Gastrocnemius medialis (tissue), 4 donors: ENCODE measurements at regions not wholly inside any gene's neighbourhood (a gene's known extent, or its start where the extent isn't known, plus 50 kb on each side); places are given as distances from the start of the nearest gene placed in this dataset.

Experiments
- ATAC-seq, 2 donors: fragments of 150-250 bp; one replicate each; pipeline ENCODE4 v1.9.1; 2016
- DNase-seq, 2 donors: peaks; one replicate each; pipeline ENCODE4 v3.0.0-alpha.2; 2019
- H3K27ac ChIP-seq, 4 donors: fragments of 200-600 bp; sonication (generic); 1 replicate in 1 of 4; 2 replicates in 3 of 4; pipeline ENCODE4 v1.5.1; 2016 to 2018; ENCODE audit warnings: mild to moderate bottlenecking in 2 of 4, moderate library complexity in 1 of 4
- H3K27me3 ChIP-seq, 3 donors: fragments of 200-600 bp; sonication (generic) in 2 of 3; 1 replicate in 1 of 3; 2 replicates in 2 of 3; pipeline versions ENCODE4 v1.5.1 to v1.6.0; 2016 to 2019; ENCODE audit warnings: mild to moderate bottlenecking in 1 of 3, moderate library complexity in 1 of 3
- H3K36me3 ChIP-seq, 2 donors: fragments of 200-600 bp; sonication (generic) in 1 of 2; one replicate each; pipeline ENCODE4 v1.5.1; 2017 to 2018
- H3K4me1 ChIP-seq, 2 donors: fragments of 200-600 bp; sonication (generic) in 1 of 2; one replicate each; pipeline ENCODE4 v1.5.1; 2016 to 2017; ENCODE audit warnings: mild to moderate bottlenecking in 2 of 2
- H3K4me3 ChIP-seq, 4 donors: fragments of 200-600 bp; sonication (generic) in 3 of 4; 1 replicate in 1 of 4; 2 replicates in 3 of 4; pipeline ENCODE4 v1.5.1; 2016 to 2019; ENCODE audit warnings: mild to moderate bottlenecking in 2 of 4
- H3K9me3 ChIP-seq, 3 donors: fragments of 200-600 bp; sonication (generic) in 2 of 3; 1 replicate in 1 of 3; 2 replicates in 2 of 3; pipeline ENCODE4 v1.5.1; 2016 to 2019
- POLR2A ChIP-seq, 2 donors: fragments of 450-650 bp; IDR thresholded peaks; one replicate each; pipeline ENCODE4 v1.6.1; 2017; ENCODE audit warnings: antibody characterized with exemption in 2 of 2, mild to moderate bottlenecking in 2 of 2, moderate library complexity in 2 of 2
- in situ Hi-C, 4 donors: fragments of 200-750 bp; cut with MboI; loops; one replicate each; pipeline versions ENCODE4 v1.15.0 to v1.8.0; 2017; ENCODE audit warnings: low sequenced_read_pairs in 4 of 4
- intact Hi-C: fragments of 100-400 bp; cut with DNase I; formaldehyde crosslinking; loops from one replicate; pipeline ENCODE4 v1.15.1; 2023; ENCODE audit warnings: low total_unique reads
- TF ChIP-seq, protein P1 (sequence below), 5 experiments: fragments of 450-650 bp in 3 of 5; fragments of 200-600 bp in 2 of 5; sonication (generic) in 2 of 5; IDR thresholded peaks in 4 of 5; conservative IDR thresholded peaks in 1 of 5; 1 replicate in 4 of 5; 2 replicates in 1 of 5; pipeline ENCODE4 v1.5.1; 2016 to 2019; ENCODE audit warnings: antibody characterized with exemption in 5 of 5, mild to moderate bottlenecking in 3 of 5, moderate library complexity in 3 of 5

DNA sequence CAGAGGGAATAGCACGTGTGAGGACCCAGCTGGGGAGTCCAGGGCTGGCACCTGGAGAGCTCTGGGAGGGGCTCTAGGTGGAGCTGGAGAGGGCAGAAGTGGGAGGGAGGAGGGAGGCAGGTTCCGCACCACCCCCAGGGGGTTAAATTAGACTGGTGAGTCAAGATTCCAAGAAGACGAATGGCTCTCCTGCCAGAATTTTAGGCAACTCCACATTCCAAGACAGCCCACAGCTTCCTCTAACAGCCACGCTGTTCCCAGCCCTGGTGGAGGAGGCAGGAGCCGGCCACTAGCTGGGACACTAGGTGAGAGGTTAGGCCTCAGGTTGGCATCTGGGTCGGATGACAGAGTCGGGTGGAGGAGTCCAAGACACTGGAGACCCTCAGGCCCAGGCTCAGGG lies 60.2 kb downstream of the TFAP2C start:
- DNase-seq (no peak), ATAC-seq (no peak)
- H3K4me1 ChIP-seq: no peaks in the 10 kb centered on the region
- H3K9me3 ChIP-seq: no peaks in the 10 kb centered on the region
- H3K4me3 ChIP-seq: no peak overlapping the region
- TF ChIP-seq, protein P1, sequence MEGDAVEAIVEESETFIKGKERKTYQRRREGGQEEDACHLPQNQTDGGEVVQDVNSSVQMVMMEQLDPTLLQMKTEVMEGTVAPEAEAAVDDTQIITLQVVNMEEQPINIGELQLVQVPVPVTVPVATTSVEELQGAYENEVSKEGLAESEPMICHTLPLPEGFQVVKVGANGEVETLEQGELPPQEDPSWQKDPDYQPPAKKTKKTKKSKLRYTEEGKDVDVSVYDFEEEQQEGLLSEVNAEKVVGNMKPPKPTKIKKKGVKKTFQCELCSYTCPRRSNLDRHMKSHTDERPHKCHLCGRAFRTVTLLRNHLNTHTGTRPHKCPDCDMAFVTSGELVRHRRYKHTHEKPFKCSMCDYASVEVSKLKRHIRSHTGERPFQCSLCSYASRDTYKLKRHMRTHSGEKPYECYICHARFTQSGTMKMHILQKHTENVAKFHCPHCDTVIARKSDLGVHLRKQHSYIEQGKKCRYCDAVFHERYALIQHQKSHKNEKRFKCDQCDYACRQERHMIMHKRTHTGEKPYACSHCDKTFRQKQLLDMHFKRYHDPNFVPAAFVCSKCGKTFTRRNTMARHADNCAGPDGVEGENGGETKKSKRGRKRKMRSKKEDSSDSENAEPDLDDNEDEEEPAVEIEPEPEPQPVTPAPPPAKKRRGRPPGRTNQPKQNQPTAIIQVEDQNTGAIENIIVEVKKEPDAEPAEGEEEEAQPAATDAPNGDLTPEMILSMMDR (IDR thresholded peaks at IDR 0.05 in 4 of 5, conservative IDR thresholded peaks at IDR 0.05 in 1 of 5): no peak
- intact Hi-C loops: no loop called here
- no peak overlapping the region for H3K27ac ChIP-seq
- no peaks in the 10 kb centered on the region for H3K36me3 ChIP-seq
- in situ Hi-C loops: no loop called here
- H3K27me3 ChIP-seq: no peaks in the 10 kb centered on the region

DNA sequence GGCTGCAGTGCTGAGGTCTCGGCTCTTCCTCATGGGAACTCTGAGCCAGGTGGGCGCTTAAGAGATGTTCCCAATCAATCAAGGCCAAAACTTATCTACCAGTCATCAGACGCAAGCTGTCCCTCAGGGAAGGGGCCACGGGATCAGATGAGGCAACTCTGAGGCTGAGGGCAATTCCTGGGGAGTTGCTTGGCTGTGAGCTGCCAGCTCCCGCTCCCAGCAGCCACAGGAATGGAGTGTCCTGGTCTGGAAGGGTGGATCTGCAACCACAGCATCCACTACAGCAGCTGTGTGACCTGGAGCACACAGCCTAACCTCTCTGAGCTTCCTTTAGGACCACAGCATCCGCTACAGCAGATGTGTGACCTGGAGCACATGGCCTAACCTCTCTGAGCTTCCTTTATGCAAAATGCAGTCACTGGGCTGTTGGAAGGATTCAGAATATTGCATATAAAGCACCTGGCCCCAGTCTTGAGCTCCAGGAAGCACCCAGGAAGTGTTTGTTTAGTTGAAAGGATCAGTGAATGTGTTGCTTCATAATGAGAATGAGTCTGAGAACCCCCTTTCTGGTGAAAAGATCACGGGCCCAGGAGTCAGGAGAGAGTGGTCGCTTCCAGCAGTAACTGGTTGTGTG lies 60.9 kb downstream of the TFAP2C start:
- intact Hi-C loops (no loop called here), in situ Hi-C loops (no loop called here)
- ATAC-seq: no peak
- H3K4me1 ChIP-seq: no peaks in the 10 kb centered on the region
- no peaks in the 10 kb centered on the region for H3K9me3 ChIP-seq
- H3K27me3 ChIP-seq: no peaks in the 10 kb centered on the region
- H3K4me3 ChIP-seq: no peak overlapping the region
- TF ChIP-seq POLR2A (IDR thresholded peaks at IDR 0.05): no peak
- TF ChIP-seq, protein P1 (IDR thresholded peaks at IDR 0.05 in 4 of 5, conservative IDR thresholded peaks at IDR 0.05 in 1 of 5): no peak
- H3K36me3 ChIP-seq: no peaks in the 10 kb centered on the region
- DNase-seq: no peak
- no peak overlapping the region for H3K27ac ChIP-seq

DNA sequence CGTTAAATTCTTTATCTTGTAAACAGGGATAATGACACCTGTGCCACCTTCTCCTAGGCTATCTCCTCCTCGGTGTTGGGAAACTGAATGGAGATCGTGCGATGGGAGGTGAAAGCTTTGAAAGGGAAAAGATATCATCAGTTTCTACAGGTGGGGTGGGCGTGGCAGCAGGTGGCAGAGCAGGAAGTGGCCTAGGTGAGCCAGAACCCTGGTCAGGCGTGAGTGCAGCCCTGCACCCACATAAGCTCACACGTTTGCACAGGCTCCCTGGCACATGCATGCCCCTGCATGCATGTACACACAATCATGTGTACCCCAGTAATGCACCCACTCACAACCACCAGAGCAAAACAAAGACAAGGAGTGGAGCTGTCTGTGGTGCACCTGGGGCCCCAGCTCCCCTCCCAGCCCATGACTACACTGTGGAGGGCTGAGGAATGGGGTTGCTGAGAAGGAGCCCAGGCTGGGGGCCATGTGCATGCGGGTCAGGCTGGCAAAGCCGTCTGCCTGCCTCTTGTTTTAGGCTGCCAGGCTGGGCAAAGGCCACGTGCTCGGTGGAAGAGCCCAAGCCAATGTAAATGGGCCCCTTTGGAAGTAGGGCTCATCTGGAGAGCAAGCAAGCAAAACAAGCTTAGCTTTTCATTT lies 61.5 kb downstream of the TFAP2C start:
- in situ Hi-C loops: no loop called here
- Histone ChIP-seq H3K9me3 (no peaks in the 10 kb centered on the region), H3K4me1 (no peaks in the 10 kb centered on the region), H3K27ac (no peak overlapping the region), H3K27me3 (no peaks in the 10 kb centered on the region), H3K36me3 (no peaks in the 10 kb centered on the region), H3K4me3 (no peak overlapping the region)
- DNase-seq: no peak
- intact Hi-C loops: no loop called here
- TF ChIP-seq, protein P1 (IDR thresholded peaks at IDR 0.05 in 4 of 5, conservative IDR thresholded peaks at IDR 0.05 in 1 of 5): no peak
- TF ChIP-seq POLR2A (IDR thresholded peaks at IDR 0.05): no peak
- no peak for ATAC-seq

DNA sequence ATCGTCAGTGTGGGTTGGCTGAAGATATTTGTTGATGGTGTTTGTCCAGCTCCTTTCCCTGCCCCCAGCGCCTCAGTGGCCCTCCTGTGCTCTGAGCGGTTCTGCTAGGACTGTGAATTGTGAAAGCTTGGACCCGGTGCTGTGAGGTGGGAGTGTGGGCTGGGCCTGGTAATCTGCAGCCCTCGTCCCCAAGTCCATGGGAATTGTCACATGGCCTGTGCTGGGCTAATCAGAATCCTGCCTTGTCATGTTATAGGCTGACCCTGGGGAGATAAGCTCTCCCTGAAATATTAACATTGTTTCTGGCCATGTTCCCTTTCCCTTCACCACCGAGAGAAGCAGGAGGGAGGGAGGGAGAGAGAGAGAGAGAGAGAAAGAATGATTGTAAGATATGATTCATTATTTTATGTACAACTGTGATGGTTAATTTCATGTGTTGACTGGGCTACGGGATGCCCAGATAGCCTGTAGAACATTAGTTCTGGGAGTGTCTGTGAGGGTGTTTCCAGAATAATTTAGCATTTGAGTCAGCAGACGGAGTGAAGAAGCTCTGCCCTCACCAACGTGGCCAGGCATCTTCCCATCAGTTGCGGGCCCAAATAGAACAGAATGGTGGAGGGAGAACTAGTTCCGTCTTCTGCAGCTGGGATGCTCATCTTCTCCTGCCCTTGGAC lies 62.4 kb downstream of the TFAP2C start:
- in situ Hi-C loops: no loop called here

More for the DNA sequence above, 62.4 kb downstream of the TFAP2C start:
- H3K4me1 ChIP-seq: no peaks in the 10 kb centered on the region
- no peak for TF ChIP-seq POLR2A (IDR thresholded peaks at IDR 0.05)
- TF ChIP-seq, protein P1 (IDR thresholded peaks at IDR 0.05 in 4 of 5, conservative IDR thresholded peaks at IDR 0.05 in 1 of 5): no peak
- H3K36me3 ChIP-seq: no peaks in the 10 kb centered on the region
- no peak overlapping the region for H3K27ac ChIP-seq
- H3K4me3 ChIP-seq: no peak overlapping the region
- no peaks in the 10 kb centered on the region for H3K27me3 ChIP-seq
- DNase-seq (no peak), ATAC-seq (no peak)
- intact Hi-C loops: no loop called here
- no peaks in the 10 kb centered on the region for H3K9me3 ChIP-seq
